Body of pancreas (tissue), 4 donors: ENCODE measurements at regions not wholly inside any gene's neighbourhood (a gene's known extent, or its start where the extent isn't known, plus 50 kb on each side); places are given as distances from the start of the nearest gene placed in this dataset.

ENCODE experiments used
- CTCF ChIP-seq, 7 experiments: fragments of 450-650 bp in 4 of 7; fragments of 200-600 bp in 3 of 7; sonication (generic) in 3 of 7; IDR thresholded peaks; one replicate each; pipeline ENCODE4 v1.5.1; 2016 to 2019; ENCODE audit warnings: antibody characterized with exemption in 7 of 7
- POLR2A ChIP-seq, 3 donors: fragments of 450-650 bp; IDR thresholded peaks; one replicate each; pipeline ENCODE4 v1.6.1; 2016; ENCODE audit warnings: antibody characterized with exemption in 3 of 3, mild to moderate bottlenecking in 2 of 3

- no peak for TF ChIP-seq CTCF (IDR thresholded peaks at IDR 0.05)
- no peak for TF ChIP-seq POLR2A (IDR thresholded peaks at IDR 0.05)
These were observed 312.1 kb downstream of the VRK1 start for GRCh38 chr14:97109234-97109633.
